Mesothelial cell of epicardium (in vitro differentiated cells): ENCODE measurements at regions not wholly inside any gene's neighbourhood (a gene's known extent, or its start where the extent isn't known, plus 50 kb on each side); places are given as distances from the start of the nearest gene placed in this dataset.
A peak's percentile ranks its signal among the peaks of the same experiment; 100 is the strongest.

Source experiments
- DNase-seq, 2 experiments: peaks; one replicate each; pipeline ENCODE4 v3.0.0; 2021; ENCODE audit warnings: low spot score in 2 of 2; ENCODE audit not compliant: unreplicated experiment in 2 of 2
- H3K27ac Mint-ChIP-seq: 2 replicates; pipeline ENCODE4 v1.8.0; 2021; ENCODE audit warnings: mixed read lengths
- H3K27me3 Mint-ChIP-seq: 2 replicates; pipeline ENCODE4 v1.8.0; 2021; ENCODE audit warnings: low read depth, mixed read lengths
- H3K36me3 Mint-ChIP-seq: 2 replicates; pipeline ENCODE4 v1.8.0; 2021; ENCODE audit warnings: mixed read lengths
- H3K4me1 Mint-ChIP-seq: 2 replicates; pipeline ENCODE4 v1.8.0; 2021; ENCODE audit warnings: mixed read lengths
- H3K4me3 Mint-ChIP-seq: 2 replicates; pipeline ENCODE4 v1.8.0; 2021; ENCODE audit warnings: mild to moderate bottlenecking, moderate library complexity, mixed read lengths
- H3K9me3 Mint-ChIP-seq: 2 replicates; pipeline ENCODE4 v1.8.0; 2021; ENCODE audit warnings: mixed read lengths
- CTCF ChIP-seq: fragments of 200-600 bp; sonication (generic); IDR thresholded peaks from one replicate; pipeline ENCODE4 v1.5.0; 2021; ENCODE audit warnings: antibody characterized with exemption; ENCODE audit not compliant: unreplicated experiment

GRCh38 chr1:143698016-143698415, 273.8 kb downstream of the FAM72C start:
- DNase-seq = no peak
- no peaks in the 10 kb centered on the region for H3K4me1 Mint-ChIP-seq
- H3K27ac Mint-ChIP-seq = no peak overlapping the region
- peaks cover 4% of the 10 kb centered on the region for H3K27me3 Mint-ChIP-seq
- no peaks in the 10 kb centered on the region for H3K36me3 Mint-ChIP-seq
- TF ChIP-seq CTCF = peak; percentile 31
- peaks cover 62% of the 10 kb centered on the region for H3K9me3 Mint-ChIP-seq
- no peak overlapping the region for H3K4me3 Mint-ChIP-seq

GRCh38 chr1:143694085-143694484, 277.7 kb downstream of the FAM72C start:
- TF ChIP-seq CTCF = no peak
- Mint-ChIP-seq H3K27me3 (peaks cover 4% of the 10 kb centered on the region), H3K4me1 (no peaks in the 10 kb centered on the region), H3K27ac (no peak overlapping the region), H3K9me3 (peaks cover 62% of the 10 kb centered on the region), H3K36me3 (peaks cover 2% of the 10 kb centered on the region), H3K4me3 (no peak overlapping the region)
- DNase-seq = no peak

GRCh38 chr1:143691971-143692529, 279.7 kb downstream of the FAM72C start:
- Mint-ChIP-seq H3K36me3 (peaks cover 2% of the 10 kb centered on the region), H3K27ac (no peak overlapping the region), H3K4me3 (no peak overlapping the region), H3K9me3 (peaks cover 57% of the 10 kb centered on the region), H3K4me1 (no peaks in the 10 kb centered on the region), H3K27me3 (peaks cover 4% of the 10 kb centered on the region)
- TF ChIP-seq CTCF = no peak
- no peak for DNase-seq

GRCh38 chr1:143691400-143691891, 280.3 kb downstream of the FAM72C start:
- DNase-seq = no peak
- no peaks in the 10 kb centered on the region for H3K27me3 Mint-ChIP-seq
- no peak overlapping the region for H3K4me3 Mint-ChIP-seq
- TF ChIP-seq CTCF = no peak
- H3K36me3 Mint-ChIP-seq = peaks cover 2% of the 10 kb centered on the region
- peaks cover 54% of the 10 kb centered on the region for H3K9me3 Mint-ChIP-seq
- no peak overlapping the region for H3K27ac Mint-ChIP-seq
- no peaks in the 10 kb centered on the region for H3K4me1 Mint-ChIP-seq

- Mint-ChIP-seq H3K36me3 (peaks cover 2% of the 10 kb centered on the region), H3K9me3 (peaks cover 56% of the 10 kb centered on the region), H3K27ac (no peak overlapping the region), H3K27me3 (no peaks in the 10 kb centered on the region), H3K4me3 (no peak overlapping the region), H3K4me1 (no peaks in the 10 kb centered on the region)
- no peak for DNase-seq
- no peak for TF ChIP-seq CTCF
Observed at GRCh38 chr1:143689781-143690180, 282.0 kb downstream of the FAM72C start.

- TF ChIP-seq CTCF = no peak
- Mint-ChIP-seq H3K27ac (no peak overlapping the region), H3K4me1 (no peaks in the 10 kb centered on the region), H3K9me3 (peaks cover 76% of the 10 kb centered on the region), H3K4me3 (no peak overlapping the region), H3K27me3 (no peaks in the 10 kb centered on the region), H3K36me3 (peaks cover 3% of the 10 kb centered on the region)
- DNase-seq = no peak
Observed at GRCh38 chr1:143680304-143680703, 291.5 kb downstream of the FAM72C start.
